BE2C (cell line): ENCODE measurements at regions not wholly inside any gene's neighbourhood (a gene's known extent, or its start where the extent isn't known, plus 50 kb on each side); places are given as distances from the start of the nearest gene placed in this dataset.

Experiments
- DNase-seq: peaks from one replicate; pipeline ENCODE4 v3.0.0-alpha.2; 2020
- H3K27me3 ChIP-seq: fragments of 250-450 bp; sonication (Bioruptor Pico); 2 replicates; pipeline ENCODE4 v1.5.1; 2020; ENCODE audit warnings: mild to moderate bottlenecking
- H3K36me3 ChIP-seq: fragments of 250-450 bp; sonication (Bioruptor Pico); 2 replicates; pipeline ENCODE4 v1.5.1; 2020; ENCODE audit warnings: mild to moderate bottlenecking
- H3K4me1 ChIP-seq: fragments of 250-450 bp; sonication (Bioruptor Pico); 2 replicates; pipeline ENCODE4 v1.5.1; 2020
- H3K4me3 ChIP-seq: 2 replicates; pipeline ENCODE4 v1.5.1; 2011; ENCODE audit warnings: low read depth, low read length
- H3K9me3 ChIP-seq: fragments of 250-450 bp; sonication (Bioruptor Pico); 2 replicates; pipeline ENCODE4 v1.5.1; 2020
- CTCF ChIP-seq: IDR thresholded peaks from 2 replicates; pipeline ENCODE4 v1.5.1; 2012; ENCODE audit warnings: mild to moderate bottlenecking, low read depth, low read length

- Histone ChIP-seq H3K27me3 (no peaks in the 10 kb centered on the region), H3K9me3 (no peaks in the 10 kb centered on the region), H3K4me3 (no peak overlapping the region), H3K4me1 (peaks cover 9% of the 10 kb centered on the region), H3K36me3 (no peaks in the 10 kb centered on the region)
- no peak for DNase-seq
- TF ChIP-seq CTCF, result peak; percentile 27; the same call in 1 of the 2 replicates
These were observed 126.8 kb downstream of the NXNL2 start for GRCh38 chr9:88661759-88662158.

GRCh38 chr9:88663771-88664419 lies 128.9 kb downstream of the NXNL2 start:
- H3K36me3 ChIP-seq, result no peaks in the 10 kb centered on the region
- no peak overlapping the region for H3K4me3 ChIP-seq
- no peaks in the 10 kb centered on the region for H3K27me3 ChIP-seq
- no peak for DNase-seq
- no peaks in the 10 kb centered on the region for H3K9me3 ChIP-seq
- no peaks in the 10 kb centered on the region for H3K4me1 ChIP-seq
- no peak for TF ChIP-seq CTCF

GRCh38 chr9:88664773-88665172 lies 129.8 kb downstream of the NXNL2 start:
- H3K36me3 ChIP-seq, result no peaks in the 10 kb centered on the region
- H3K27me3 ChIP-seq, result no peaks in the 10 kb centered on the region
- TF ChIP-seq CTCF, result no peak
- no peak overlapping the region for H3K4me3 ChIP-seq
- H3K4me1 ChIP-seq, result no peaks in the 10 kb centered on the region
- H3K9me3 ChIP-seq, result no peaks in the 10 kb centered on the region
- DNase-seq, result no peak

GRCh38 chr9:88672874-88673689 lies 138.1 kb downstream of the NXNL2 start:
- no peaks in the 10 kb centered on the region for H3K9me3 ChIP-seq
- H3K4me3 ChIP-seq, result no peak overlapping the region
- no peaks in the 10 kb centered on the region for H3K27me3 ChIP-seq
- H3K36me3 ChIP-seq, result no peaks in the 10 kb centered on the region
- DNase-seq, result peak; percentile 37
- TF ChIP-seq CTCF, result peak; percentile 11; the same call in 1 of the 2 replicates
- H3K4me1 ChIP-seq, result no peaks in the 10 kb centered on the region

- Histone ChIP-seq H3K4me3 (no peak overlapping the region), H3K27me3 (no peaks in the 10 kb centered on the region), H3K9me3 (no peaks in the 10 kb centered on the region), H3K36me3 (no peaks in the 10 kb centered on the region), H3K4me1 (no peaks in the 10 kb centered on the region)
- no peak for DNase-seq
- TF ChIP-seq CTCF, result no peak
These were observed 138.9 kb downstream of the NXNL2 start for GRCh38 chr9:88673886-88674285.

- Histone ChIP-seq H3K4me1 (no peaks in the 10 kb centered on the region), H3K27me3 (no peaks in the 10 kb centered on the region), H3K36me3 (no peaks in the 10 kb centered on the region), H3K4me3 (no peak overlapping the region), H3K9me3 (no peaks in the 10 kb centered on the region)
- no peak for DNase-seq
- no peak for TF ChIP-seq CTCF
These were observed 141.7 kb downstream of the NXNL2 start for GRCh38 chr9:88676644-88677043.
